ENCODE measurements at regions not wholly inside any gene's neighbourhood (a gene's known extent, or its start where the extent isn't known, plus 50 kb on each side); places are given as distances from the start of the nearest gene placed in this dataset.

DNA sequence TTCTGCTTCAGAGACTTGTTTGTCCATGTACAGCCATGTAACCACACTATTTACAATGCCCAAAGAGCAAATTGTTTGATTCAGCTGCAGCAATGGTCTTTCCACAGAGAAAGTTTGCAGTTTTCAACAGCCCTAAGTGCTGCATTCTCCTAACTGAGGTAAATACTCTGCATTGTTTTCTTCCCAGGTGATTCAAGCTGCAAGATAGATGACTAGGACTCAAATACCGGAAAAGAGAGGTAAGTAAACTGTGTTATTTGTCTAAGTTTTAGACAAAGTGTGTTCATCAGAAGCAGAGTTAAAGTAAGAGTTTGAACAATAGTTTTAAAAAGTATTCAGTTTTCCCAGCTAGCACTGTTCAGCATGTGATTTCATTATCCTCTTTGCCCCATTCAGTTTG is 1046.7 kb upstream of the C9orf72 start:
- Histone ChIP-seq H3K4me1 (ENCODE audit: control insufficient read depth, extremely low read depth, insufficient read depth, low read length) (peaks cover 7% of the 10 kb centered on the region), H3K9ac (ENCODE audit: control insufficient read depth, extremely low read depth, insufficient read depth, low read length) (no peak overlapping the region), H3K9me3 (ENCODE audit: control insufficient read depth, low read depth, low read length) (no peaks in the 10 kb centered on the region), H3K4me2 (ENCODE audit: control insufficient read depth, extremely low read depth, insufficient read depth, low read depth, low read length) (no peak overlapping the region), H3K27ac (ENCODE audit: control insufficient read depth, insufficient read depth, low read length) (no peak overlapping the region), H3K36me3 (ENCODE audit: control insufficient read depth in 2 of 2, extremely low read depth in 1 of 2, insufficient read depth in 2 of 2, low read length in 2 of 2) (no peaks in the 10 kb centered on the region), H3K9me1 (ENCODE audit: control insufficient read depth, extremely low read depth, insufficient read depth, low read length) (no peaks in the 10 kb centered on the region), H2AFZ (ENCODE audit: control insufficient read depth, low read length) (no peak overlapping the region), H3K27me3 (ENCODE audit: control insufficient read depth, extremely low read depth, insufficient read depth, low read length) (no peaks in the 10 kb centered on the region), H3K79me2 (ENCODE audit: control insufficient read depth, insufficient read depth, low read length) (no peaks in the 10 kb centered on the region), H3K4me3 (ENCODE audit: control insufficient read depth in 2 of 3, extremely low read depth in 1 of 3, insufficient read depth in 2 of 3, low read depth in 1 of 3, low read length in 3 of 3) (no peak overlapping the region), H4K20me1 (ENCODE audit: control insufficient read depth, extremely low read depth, insufficient read depth, low read length) (no peaks in the 10 kb centered on the region)
- DNase-seq (ENCODE audit: low read depth, low spot score) (no peak), FAIRE-seq (no peak)
- TF ChIP-seq, protein P1, sequence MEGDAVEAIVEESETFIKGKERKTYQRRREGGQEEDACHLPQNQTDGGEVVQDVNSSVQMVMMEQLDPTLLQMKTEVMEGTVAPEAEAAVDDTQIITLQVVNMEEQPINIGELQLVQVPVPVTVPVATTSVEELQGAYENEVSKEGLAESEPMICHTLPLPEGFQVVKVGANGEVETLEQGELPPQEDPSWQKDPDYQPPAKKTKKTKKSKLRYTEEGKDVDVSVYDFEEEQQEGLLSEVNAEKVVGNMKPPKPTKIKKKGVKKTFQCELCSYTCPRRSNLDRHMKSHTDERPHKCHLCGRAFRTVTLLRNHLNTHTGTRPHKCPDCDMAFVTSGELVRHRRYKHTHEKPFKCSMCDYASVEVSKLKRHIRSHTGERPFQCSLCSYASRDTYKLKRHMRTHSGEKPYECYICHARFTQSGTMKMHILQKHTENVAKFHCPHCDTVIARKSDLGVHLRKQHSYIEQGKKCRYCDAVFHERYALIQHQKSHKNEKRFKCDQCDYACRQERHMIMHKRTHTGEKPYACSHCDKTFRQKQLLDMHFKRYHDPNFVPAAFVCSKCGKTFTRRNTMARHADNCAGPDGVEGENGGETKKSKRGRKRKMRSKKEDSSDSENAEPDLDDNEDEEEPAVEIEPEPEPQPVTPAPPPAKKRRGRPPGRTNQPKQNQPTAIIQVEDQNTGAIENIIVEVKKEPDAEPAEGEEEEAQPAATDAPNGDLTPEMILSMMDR (optimal IDR thresholded peaks at IDR 0.05 in 1 of 3, IDR thresholded peaks at IDR 0.05 in 1 of 3, conservative IDR thresholded peaks at IDR 0.05 in 1 of 3; ENCODE audit: extremely low read depth in 1 of 3, insufficient read depth in 2 of 3, low read length in 3 of 3), result no peak
- TF ChIP-seq EZH2 (IDR thresholded peaks at IDR 0.05; ENCODE audit: low read length), result no peak
- dilution Hi-C loops (cut with MboI; ENCODE audit: extremely low pct_ligation_motif_present, low sequenced_read_pairs), result no loop called here

- Histone ChIP-seq H3K27ac (ENCODE audit: control insufficient read depth, insufficient read depth, low read length) (no peak overlapping the region), H3K9me3 (ENCODE audit: control insufficient read depth, low read depth, low read length) (no peaks in the 10 kb centered on the region), H3K79me2 (ENCODE audit: control insufficient read depth, insufficient read depth, low read length) (no peaks in the 10 kb centered on the region), H3K27me3 (ENCODE audit: control insufficient read depth, extremely low read depth, insufficient read depth, low read length) (no peaks in the 10 kb centered on the region), H3K9ac (ENCODE audit: control insufficient read depth, extremely low read depth, insufficient read depth, low read length) (no peak overlapping the region), H4K20me1 (ENCODE audit: control insufficient read depth, extremely low read depth, insufficient read depth, low read length) (no peaks in the 10 kb centered on the region), H3K4me2 (ENCODE audit: control insufficient read depth, extremely low read depth, insufficient read depth, low read depth, low read length) (no peak overlapping the region), H3K4me1 (ENCODE audit: control insufficient read depth, extremely low read depth, insufficient read depth, low read length) (peaks cover 7% of the 10 kb centered on the region), H2AFZ (ENCODE audit: control insufficient read depth, low read length) (peak overlapping the region; percentile 33), H3K36me3 (ENCODE audit: control insufficient read depth in 2 of 2, extremely low read depth in 1 of 2, insufficient read depth in 2 of 2, low read length in 2 of 2) (no peaks in the 10 kb centered on the region), H3K4me3 (ENCODE audit: control insufficient read depth in 2 of 3, extremely low read depth in 1 of 3, insufficient read depth in 2 of 3, low read depth in 1 of 3, low read length in 3 of 3) (no peak overlapping the region), H3K9me1 (ENCODE audit: control insufficient read depth, extremely low read depth, insufficient read depth, low read length) (no peaks in the 10 kb centered on the region)
- TF ChIP-seq, protein P1 (optimal IDR thresholded peaks at IDR 0.05 in 1 of 3, IDR thresholded peaks at IDR 0.05 in 1 of 3, conservative IDR thresholded peaks at IDR 0.05 in 1 of 3; ENCODE audit: extremely low read depth in 1 of 3, insufficient read depth in 2 of 3, low read length in 3 of 3), result no peak
- TF ChIP-seq EZH2 (IDR thresholded peaks at IDR 0.05; ENCODE audit: low read length), result no peak
- peak; percentile 41 for FAIRE-seq
- dilution Hi-C loops (cut with MboI; ENCODE audit: extremely low pct_ligation_motif_present, low sequenced_read_pairs), result no loop called here
- DNase-seq (ENCODE audit: low read depth, low spot score), result no peak
Measured at GRCh38 chr9:28620661-28621060, 1047.4 kb upstream of the C9orf72 start.

Measured in keratinocyte (primary cell).